ENCODE measurements at regions not wholly inside any gene's neighbourhood (a gene's known extent, or its start where the extent isn't known, plus 50 kb on each side); places are given as distances from the start of the nearest gene placed in this dataset.

DNA sequence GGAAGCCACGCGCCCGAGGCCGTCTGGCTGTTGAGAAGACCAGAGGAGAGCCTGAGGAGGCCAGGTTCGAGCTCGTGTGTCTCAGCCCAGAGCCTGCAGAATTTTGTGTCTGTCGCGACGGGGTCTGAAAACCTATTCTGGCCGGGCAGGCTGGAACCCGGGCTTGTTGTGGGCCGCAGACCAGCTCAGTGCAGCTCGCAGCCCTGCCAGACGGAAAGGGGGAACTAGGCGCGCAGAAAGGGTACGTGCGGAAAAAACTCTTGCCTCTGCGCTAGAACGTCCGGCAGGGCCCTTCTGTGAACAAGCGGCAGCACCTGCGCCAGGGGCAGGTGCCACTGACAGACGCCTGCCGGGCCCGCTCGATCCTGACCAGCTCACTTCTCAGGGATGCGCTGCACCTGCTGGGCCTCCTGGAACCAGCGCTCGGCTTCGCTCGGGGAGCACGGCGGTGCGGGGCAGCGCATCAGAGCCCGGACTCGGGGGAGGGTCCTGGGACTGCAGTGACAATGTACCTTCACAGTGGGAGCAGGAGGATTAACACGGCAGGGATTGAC, 409.3 kb downstream of the BRD1 start:
- TF ChIP-seq, protein P1, sequence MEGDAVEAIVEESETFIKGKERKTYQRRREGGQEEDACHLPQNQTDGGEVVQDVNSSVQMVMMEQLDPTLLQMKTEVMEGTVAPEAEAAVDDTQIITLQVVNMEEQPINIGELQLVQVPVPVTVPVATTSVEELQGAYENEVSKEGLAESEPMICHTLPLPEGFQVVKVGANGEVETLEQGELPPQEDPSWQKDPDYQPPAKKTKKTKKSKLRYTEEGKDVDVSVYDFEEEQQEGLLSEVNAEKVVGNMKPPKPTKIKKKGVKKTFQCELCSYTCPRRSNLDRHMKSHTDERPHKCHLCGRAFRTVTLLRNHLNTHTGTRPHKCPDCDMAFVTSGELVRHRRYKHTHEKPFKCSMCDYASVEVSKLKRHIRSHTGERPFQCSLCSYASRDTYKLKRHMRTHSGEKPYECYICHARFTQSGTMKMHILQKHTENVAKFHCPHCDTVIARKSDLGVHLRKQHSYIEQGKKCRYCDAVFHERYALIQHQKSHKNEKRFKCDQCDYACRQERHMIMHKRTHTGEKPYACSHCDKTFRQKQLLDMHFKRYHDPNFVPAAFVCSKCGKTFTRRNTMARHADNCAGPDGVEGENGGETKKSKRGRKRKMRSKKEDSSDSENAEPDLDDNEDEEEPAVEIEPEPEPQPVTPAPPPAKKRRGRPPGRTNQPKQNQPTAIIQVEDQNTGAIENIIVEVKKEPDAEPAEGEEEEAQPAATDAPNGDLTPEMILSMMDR (conservative IDR thresholded peaks at IDR 0.05; ENCODE audit: low read length) = no peak
- no peak for TF ChIP-seq EZH2phosphoT487 (IDR thresholded peaks at IDR 0.05; ENCODE audit: borderline replicate concordance)
